NCI-H187 treated with DMSO at 0.1 percent for 48 hours (cell line): ENCODE measurements at regions not wholly inside any gene's neighbourhood (a gene's known extent, or its start where the extent isn't known, plus 50 kb on each side); places are given as distances from the start of the nearest gene placed in this dataset.

Source experiments
- DNase-seq: peaks from one replicate; lab custom pipeline; 2025; lab: John Stamatoyannopoulos, UW

DNA sequence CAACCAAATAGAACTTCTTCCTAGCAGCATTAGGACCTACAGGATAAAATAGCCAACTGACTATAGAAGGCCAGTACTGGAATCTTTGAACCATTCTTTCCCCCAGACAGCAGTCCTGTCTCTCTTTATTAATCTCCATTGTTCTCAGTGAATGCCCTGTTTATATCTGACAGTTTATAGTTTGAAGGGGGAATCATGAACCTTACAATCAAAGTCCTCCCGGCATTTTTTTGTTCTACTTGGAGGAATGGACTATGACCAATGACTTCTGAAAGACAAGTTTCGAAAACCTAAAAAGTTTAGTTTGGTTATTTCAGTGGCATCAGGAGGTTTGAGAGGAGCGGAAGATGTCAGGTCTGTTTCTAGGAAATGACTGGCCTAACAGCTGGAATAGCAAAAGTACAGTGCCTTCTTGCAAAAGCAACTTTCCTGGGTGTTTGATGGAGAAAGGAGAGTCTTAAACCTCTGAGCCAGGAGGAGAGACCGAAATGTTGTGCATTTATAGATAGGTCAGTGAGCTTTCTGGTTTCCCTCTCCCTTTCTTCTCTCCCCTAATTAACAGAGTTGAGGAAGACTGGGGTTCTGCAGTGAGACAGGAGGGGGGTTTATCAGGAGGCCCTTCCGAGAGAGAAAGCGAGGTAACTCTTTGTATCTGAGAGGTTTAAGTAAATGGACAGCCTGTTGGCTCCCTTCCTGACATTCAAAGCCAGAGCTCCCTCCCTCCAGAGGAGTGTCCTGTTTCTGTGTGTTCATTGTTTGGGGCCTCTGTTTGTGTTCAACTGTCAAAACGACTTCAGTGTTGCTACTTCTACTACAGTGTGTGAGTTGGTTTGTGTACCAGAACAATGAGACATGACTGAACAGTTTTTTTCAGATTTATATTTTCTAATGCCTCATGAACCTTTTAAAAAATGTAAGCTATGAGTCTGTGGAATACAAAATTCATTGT, 383.0 kb upstream of the RARB start:
- DNase-seq, result no peak

DNA sequence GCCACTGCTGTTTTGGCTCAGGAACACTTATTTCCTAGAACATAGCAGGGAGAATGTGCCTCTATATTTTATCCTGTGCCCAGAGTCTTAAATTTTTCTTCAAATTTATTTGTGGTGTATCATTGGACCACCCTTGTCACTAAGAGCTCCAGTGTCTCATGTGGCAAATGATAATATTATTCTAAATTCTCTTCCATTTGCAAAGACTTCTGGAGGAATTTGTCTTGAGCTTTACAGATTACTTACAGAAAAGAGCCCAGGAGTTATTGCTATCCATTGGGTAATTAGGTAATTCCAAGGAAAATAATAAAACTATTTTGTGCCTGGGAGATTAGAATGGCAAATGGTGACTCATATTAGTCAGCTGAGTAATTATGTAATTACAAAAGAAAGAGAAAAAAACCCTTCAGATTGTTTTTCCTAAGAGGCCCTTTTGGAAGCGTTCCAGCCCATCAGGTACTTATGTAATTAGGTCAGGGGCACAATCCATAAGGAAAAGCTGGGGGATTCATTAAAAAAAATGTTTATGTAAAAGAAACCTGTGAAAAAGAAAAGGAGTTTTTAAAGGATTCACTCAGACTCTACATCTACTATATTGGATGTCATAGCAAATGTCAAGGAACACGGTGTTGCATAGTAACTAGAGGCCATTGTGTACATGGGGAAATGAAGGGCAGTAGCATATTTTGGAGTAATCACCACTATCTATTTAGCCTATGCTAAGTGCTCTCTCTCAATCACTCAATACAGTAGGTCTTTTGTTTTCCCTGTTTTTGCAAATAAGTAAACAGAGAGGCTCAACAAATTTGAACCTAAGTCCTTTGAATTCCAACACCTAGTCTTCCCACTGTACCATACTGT, 380.9 kb upstream of the RARB start:
- DNase-seq, result no peak

DNA sequence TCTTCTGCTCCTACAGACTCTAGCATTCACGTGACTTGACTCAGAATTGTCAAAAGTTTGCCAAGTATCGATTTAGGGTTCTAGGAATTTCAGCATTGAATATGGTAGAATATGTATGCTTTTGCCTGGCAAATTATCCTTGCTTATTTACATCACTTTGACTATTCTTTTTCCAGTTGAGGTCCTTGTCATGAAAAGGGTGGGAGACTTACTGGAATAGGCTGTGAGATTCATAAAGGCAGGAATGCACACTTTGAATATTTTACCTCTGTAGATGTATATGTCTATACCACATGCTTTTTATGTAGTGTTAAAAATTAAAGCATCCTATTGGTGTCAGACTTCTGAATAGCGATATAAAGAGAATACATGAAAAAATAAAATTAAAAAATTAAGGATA, 378.8 kb upstream of the RARB start:
- DNase-seq, result no peak

DNA sequence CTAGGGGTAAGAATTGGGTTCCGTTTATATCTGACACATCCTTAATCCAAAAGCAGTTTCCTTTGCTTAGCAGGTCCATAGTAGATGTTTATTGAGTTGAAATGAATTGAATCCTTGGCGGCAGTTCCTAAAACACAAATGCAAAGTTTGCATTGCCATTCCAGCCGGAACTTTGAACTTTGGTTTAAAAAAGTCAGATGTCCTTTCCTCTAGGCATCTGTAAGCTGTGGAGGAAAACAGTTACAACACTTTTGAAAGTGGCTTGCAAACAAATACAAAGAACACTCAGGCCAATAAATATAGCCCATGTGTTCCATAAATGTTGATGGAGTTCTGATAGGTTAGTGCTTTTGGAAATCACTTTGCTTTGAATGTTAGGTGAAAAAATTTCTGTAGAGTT, 374.7 kb upstream of the RARB start:
- DNase-seq, result no peak

DNA sequence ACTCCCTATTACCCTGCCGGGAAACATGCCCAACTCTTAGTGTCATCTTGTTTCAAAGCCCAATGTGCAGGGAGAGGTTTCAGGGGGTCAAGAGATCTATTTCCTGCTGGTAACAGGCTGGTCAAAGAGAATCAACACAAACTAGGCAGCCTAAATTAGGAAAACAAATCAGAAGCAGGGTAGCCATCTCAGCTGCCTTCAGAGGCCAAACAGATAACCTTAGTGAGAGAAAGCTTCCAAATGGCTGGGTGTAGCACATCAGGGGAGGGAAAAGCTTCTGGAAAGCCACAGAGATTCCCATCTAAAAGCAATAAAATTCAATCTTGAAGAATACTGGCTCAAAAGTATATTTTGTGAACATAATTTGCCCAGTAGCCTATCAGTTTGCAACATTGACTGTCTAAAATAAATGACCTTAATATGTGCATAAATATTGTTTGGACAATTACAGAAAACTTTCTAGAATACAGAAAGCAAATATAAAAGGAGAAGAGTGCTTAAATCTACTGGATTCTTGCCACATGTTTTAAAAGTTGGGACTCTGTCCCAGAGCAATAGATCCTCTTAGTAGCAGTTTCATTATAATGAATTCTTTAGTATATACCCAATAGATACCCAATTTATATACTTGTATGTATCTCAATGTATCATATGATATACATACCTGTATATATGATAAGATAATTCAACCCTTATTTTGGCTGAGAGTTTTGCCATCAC, 371.9 kb upstream of the RARB start:
- DNase-seq, result no peak

DNA sequence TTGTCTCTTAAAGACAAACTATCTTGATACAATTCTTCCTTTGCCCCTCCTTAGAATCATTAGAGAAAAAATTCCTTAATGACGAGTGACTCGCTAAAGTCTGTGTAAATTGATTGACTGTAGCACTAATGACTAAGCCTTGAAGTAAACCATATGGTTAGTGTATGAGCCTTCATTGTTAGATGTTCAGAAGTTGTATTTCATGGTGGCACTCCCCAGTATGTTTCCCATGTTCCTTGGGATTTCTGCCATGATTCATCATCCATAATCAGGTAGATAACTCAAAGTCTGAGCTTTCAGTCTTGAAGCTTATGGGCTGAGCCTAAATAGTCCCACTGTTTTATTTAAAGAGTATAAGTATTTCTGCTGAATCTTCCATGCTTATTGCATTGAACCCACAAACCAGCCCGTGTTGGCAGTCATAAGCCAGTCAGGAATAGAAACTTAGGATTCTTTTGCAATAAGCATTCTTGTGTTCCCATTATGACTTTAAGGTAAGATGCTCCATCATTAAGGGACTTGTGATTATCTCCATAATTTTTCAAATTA, 371.2 kb upstream of the RARB start:
- DNase-seq, result no peak

DNA sequence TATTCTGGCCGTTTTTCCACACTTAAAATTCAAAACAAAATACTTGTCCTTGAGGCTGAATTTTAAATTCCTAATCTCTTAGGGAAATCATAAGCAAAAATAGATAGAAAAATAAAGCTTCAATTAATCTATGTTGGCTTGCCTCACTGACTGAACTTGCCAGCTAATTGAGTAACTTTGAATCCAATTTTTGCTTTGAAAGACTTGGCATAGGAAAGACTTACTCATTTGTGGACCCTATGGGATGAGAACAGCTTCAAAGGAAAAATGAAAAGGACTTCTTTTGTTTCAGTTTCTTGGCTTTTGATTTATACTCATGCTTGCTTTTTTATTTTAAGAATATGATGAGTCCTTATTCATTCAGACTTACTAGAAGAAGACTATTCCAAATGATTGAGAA, 370.7 kb upstream of the RARB start:
- no peak for DNase-seq

DNA sequence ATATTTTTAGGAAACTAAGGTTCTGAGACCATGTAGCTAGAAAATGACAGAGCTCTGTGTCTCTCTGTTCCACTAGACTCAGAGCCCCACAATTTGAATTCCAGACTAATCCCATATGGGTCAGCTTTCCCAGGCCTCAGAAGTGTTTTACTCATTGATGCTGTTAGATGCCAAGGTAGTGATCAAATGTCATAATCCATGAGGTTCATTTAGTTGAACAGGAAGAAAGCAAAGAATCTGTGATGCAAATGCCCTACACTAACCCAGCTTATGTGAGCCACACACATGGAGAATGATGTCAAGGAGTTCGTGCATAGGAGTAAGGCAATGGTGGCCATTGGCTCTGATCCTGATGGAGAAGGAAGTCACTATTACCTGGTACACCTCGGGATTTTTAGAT, 363.4 kb upstream of the RARB start:
- DNase-seq, result no peak

DNA sequence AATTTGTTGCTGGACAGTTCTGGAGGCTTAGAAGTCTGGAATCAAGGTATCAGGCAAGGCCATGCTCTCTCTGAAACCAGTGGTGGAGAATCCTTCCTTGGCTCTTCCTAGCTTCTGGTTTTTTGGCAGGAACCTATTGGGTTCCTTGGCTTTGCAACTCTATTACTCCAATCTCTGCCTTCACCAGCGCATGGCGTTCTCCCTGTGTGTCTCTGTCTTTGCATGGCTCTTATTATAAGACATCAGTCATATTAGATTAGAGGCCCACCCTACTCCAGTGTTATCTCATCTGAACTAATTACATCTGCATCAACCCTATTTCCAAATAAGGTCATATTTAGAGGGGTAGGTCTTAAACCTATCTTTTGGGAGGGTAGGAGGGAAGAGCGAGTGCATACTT, 358.1 kb upstream of the RARB start:
- no peak for DNase-seq

DNA sequence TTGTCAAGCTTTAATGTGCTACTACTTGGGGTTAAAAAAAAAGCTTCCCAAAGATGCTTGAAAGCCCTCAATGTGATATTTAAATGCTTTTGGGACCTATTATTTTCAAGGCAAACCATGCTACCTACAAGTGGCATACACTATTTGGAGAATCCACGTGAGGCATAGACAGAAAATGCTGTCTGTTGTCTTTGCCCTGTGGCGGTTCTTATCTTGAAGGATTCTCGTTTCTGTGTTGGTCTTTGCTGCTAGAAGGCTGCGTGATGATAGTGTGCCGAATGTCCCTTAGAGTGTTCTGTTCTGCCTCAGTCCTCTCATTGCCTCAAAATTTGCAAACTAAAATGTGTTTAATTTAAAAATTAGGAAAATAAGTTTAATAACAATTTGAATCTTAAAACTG, 356.2 kb upstream of the RARB start:
- no peak for DNase-seq

DNA sequence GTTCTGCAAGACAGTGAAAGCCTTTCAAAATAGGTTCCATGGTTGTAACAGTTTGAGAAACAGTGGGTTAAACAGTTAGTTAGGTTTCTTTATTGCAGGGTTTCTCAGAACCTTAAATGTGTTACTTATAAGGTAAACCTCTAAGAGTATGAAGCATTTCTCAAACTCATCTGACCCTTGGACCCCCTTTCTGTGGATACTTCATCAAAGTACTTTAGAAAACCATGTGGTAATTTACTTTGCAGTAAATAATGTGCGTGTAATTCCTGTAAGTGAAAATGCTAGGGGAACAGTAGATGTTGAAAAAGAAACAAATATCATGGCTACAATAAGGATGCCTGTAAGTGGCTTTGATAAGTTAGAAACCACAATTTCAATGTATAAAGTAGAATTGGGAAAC, 354.6 kb upstream of the RARB start:
- no peak for DNase-seq

DNA sequence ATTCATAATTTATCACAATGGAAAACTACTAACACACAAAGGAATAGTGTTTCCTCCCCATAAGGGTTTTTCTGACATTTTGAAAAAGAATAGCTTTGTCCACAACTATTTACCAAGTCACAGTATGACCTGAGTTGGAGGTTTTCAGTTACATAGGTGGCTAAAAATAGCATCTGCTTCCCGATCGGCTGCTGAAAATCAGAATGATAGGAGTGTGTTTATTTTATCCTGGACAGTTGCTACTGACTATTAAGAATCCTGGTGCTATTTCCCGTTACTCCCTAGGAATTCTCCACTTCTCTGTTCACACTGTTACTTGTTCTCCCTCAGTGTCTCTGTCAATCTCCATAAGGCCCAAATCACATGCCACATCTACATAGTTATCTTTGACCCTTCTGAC, 353.9 kb upstream of the RARB start:
- DNase-seq, result no peak

DNA sequence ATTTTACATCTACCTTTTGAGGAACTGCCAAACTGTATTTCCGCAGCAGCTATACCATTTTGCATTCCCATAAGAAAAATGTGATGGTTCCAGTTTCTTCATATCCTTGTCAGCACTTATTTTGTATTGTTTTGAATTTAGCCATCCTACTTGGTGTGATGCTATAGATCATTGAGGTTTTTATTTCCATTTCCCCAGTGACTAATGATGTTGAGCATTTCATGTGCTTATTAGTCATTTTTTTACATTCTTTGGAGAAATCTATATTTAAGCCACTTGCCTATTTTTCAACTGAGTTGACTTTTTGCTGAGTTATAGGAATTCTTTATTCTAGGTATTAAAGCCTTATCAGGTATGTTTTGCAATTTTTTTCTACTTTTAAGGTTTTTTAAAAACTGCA, 347.6 kb upstream of the RARB start:
- no peak for DNase-seq

DNA sequence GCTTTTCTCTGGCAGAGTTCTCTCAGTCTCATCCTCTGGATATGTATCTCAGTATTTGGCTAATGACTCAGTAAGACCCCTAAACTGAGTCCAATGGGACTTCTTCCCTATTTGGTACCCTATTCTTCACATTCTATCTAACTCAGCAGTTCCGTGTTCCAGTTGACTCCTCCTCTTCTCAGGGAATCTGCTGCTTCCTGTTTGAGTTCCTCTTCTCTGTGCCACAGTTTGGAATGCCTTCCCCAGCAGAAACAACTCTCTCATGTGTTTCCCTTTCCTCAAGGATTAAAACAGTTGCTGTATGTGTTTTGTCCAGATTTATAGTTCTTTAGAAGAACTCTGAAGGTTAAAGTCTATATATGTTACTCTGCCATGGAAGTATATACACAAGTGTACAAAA, 344.0 kb upstream of the RARB start:
- no peak for DNase-seq

DNA sequence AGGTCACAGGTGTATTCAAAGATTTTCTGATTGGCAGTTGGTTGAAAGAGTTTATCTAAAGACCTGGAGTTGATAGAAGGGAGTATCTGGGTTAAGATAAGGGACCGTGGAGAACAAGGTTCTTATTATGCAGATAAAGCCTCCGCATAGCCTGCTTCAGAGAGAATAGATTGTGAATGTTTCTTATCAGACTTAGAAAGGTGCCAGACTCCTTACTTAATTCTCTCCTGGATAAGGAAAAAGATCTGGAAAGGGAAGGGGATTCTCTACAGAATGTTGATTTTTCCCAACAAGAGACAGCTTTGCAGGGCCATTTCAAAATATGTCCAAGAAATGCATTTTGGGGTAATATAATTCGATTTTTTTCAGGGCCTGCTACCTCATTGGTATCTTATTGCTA, 341.3 kb upstream of the RARB start:
- DNase-seq, result no peak

DNA sequence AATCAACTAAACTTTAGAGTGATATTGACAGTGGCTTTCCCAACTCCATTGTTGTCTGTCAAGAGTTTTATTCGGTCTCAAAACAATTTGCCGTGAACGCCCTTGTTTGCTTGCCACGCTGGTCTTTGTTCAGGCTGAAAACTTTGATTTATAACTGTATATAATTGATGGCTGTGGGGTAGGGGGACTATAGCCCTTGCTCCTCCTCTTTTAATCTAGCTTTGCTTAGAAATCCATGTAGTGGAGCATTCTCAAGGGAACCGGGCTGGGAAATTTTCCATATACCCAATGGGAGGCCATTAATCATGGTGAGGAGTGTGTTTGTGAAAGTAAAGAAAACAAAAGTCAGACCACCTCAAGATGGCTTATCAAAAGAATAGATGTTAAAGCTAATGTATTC, 339.8 kb upstream of the RARB start:
- DNase-seq, result no peak

DNA sequence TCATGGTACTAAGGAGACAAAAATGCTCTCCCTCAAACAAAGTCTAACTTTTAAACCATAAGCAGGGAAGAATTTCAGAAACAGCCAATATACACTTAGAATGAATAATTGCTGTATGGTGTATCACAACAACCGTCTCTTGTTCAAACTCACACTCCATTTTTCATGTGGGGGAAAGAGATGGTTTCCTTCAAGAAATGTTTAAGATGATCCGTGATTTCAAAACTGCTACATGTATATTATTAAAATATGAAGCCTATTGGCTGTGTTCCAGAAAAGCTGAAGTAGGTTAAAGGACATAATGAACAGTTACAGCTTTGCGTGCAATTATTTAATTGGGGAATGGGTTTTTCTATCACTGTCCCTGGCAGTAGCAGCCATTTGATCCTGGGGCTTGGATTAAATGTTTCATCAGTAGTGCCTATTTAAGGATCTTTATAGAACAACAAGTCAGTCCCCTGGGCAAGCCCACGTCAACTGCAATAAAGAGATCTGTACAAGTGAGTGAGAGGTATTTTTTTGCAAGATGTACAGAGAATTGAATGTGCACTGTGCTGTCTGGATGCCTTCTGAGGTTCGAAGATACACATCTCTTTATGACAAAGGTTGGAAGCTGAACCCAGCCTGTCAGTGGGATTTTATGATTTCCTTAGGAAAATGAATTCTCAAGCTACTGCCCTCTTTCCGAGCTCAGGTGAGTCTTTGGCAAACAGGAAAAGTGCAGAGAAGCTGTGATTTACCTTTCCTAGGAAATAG, 337.2 kb upstream of the RARB start:
- no peak for DNase-seq

DNA sequence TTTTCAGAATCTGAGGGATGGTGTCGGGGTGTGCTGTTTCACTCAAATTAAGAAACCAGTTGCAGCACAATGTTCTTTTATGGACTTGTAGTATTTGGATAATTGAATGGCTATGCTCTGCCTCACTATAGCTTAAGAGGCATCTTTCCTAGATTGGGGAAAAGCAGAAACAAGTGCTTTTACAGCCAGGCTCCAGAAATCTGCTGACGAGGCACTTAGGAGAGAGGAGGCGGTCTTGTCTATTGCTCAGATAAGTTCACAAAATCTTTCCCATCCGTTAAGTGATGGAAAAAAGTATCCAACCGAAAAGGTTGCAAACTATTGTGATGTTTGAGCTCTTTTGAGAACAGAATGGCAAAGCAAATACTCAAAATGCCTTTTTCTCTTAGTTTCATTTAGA, 336.1 kb upstream of the RARB start:
- DNase-seq, result no peak

DNA sequence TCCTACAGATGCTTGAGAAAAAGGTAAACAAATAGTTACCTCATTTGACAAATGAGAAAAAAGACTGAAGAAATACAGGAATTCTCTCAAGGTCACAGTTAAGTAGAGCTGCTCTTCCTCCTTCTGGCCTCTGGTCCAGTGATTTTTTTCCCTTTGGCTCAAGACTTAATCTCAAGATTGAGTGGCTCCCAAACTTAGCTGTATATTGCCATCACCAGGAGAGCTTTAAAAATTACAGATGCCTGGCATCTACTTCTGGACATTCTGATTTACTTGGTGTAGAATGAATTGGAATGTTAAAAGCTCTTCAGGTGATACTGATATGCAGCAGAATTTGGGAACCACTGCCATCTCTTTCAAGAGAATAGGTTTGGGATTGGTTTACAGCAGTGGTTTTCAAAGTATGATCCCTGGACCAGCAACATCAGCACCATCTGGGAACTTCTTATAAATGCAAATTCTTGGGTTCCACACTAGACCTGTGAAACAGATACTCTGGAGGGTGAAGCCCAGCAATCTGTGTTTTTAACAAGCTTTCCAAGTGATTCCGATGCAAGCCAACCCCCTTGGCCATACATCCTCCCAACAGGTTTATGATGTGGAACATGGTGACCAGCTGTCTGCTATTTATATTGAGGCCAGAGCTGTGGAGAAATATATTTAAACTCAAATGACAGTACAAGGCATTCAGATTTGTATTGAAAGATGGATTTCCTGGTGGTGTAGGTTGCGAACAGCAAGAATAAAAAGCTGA, 333.0 kb upstream of the RARB start:
- no peak for DNase-seq

DNA sequence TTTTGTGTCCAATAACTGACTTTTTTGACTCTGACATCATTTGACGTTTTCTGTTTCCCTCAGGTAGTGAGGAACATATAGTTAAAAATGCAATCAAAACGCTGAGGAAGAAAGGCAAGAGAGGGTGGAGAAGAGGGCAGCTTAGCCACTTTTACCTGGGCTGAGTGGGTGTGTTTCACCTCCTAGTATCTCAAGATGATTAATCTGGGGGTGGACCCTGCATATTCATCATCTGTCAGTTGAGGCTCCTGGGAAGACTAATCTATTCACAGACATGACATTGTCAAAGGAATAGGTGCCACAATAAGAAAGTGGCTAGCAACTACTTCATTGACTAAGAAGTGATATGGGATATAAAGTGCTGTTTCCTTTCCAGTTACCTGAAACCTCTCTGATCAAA, 331.5 kb upstream of the RARB start:
- no peak for DNase-seq

DNA sequence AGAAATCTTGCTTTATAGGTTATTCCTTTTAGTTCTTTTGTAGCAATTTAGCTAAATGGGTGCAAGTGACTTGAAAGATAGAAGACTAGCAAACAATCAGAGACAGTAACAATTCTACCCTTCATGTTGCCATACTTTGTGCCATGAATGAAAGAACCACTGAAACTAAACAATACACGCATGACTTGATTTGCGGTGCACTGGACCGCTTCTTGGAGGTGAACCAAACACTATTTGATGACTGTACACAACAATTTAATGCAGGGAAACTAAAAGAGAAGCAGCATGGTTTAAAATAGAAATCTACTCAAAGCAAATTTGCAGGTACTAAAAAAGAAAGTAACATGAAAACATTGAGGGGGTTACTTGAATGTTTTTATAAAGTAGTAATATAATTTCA, 331.0 kb upstream of the RARB start:
- no peak for DNase-seq
